Mesothelial cell of epicardium (in vitro differentiated cells): ENCODE measurements at regions not wholly inside any gene's neighbourhood (a gene's known extent, or its start where the extent isn't known, plus 50 kb on each side); places are given as distances from the start of the nearest gene placed in this dataset.

ENCODE experiments used
- DNase-seq, 2 experiments: peaks; one replicate each; pipeline ENCODE4 v3.0.0; 2021; ENCODE audit warnings: low spot score in 2 of 2; ENCODE audit not compliant: unreplicated experiment in 2 of 2
- H3K27ac Mint-ChIP-seq: 2 replicates; pipeline ENCODE4 v1.8.0; 2021; ENCODE audit warnings: mixed read lengths
- H3K27me3 Mint-ChIP-seq: 2 replicates; pipeline ENCODE4 v1.8.0; 2021; ENCODE audit warnings: low read depth, mixed read lengths
- H3K36me3 Mint-ChIP-seq: 2 replicates; pipeline ENCODE4 v1.8.0; 2021; ENCODE audit warnings: mixed read lengths
- H3K4me1 Mint-ChIP-seq: 2 replicates; pipeline ENCODE4 v1.8.0; 2021; ENCODE audit warnings: mixed read lengths
- H3K4me3 Mint-ChIP-seq: 2 replicates; pipeline ENCODE4 v1.8.0; 2021; ENCODE audit warnings: mild to moderate bottlenecking, moderate library complexity, mixed read lengths
- H3K9me3 Mint-ChIP-seq: 2 replicates; pipeline ENCODE4 v1.8.0; 2021; ENCODE audit warnings: mixed read lengths
- CTCF ChIP-seq: fragments of 200-600 bp; sonication (generic); IDR thresholded peaks from one replicate; pipeline ENCODE4 v1.5.0; 2021; ENCODE audit warnings: antibody characterized with exemption; ENCODE audit not compliant: unreplicated experiment

- Mint-ChIP-seq H3K36me3 (no peaks in the 10 kb centered on the region), H3K4me3 (no peak overlapping the region), H3K4me1 (peaks cover 13% of the 10 kb centered on the region), H3K9me3 (no peaks in the 10 kb centered on the region), H3K27me3 (peaks cover 57% of the 10 kb centered on the region), H3K27ac (no peak overlapping the region)
- no peak for DNase-seq
- no peak for TF ChIP-seq CTCF
Measured at GRCh38 chr4:3656416-3657356, 109.5 kb upstream of the ADRA2C start.

DNA sequence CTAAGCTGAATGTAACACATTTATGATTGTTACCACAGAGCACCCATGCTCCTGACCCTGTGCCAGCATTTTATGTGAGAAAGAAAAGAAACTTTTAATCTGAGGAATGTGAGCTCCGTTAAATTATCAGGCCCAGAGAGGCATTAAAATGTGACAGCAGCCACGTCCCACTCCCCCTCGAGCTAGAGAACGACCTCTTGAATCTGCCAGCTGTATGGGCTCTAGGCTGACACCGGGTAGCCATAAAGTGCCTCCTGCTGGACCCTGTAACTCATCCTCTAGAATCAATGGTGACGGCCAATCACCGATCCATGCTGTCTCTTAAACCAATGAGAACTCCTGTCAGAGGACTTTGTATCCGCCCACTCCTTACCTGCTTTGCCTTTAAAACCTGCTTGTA is 110.2 kb upstream of the ADRA2C start:
- no peak for DNase-seq
- Mint-ChIP-seq H3K4me3 (no peak overlapping the region), H3K9me3 (no peaks in the 10 kb centered on the region), H3K4me1 (peaks cover 13% of the 10 kb centered on the region), H3K27ac (no peak overlapping the region), H3K27me3 (peaks cover 59% of the 10 kb centered on the region), H3K36me3 (no peaks in the 10 kb centered on the region)
- TF ChIP-seq CTCF, result no peak

DNA sequence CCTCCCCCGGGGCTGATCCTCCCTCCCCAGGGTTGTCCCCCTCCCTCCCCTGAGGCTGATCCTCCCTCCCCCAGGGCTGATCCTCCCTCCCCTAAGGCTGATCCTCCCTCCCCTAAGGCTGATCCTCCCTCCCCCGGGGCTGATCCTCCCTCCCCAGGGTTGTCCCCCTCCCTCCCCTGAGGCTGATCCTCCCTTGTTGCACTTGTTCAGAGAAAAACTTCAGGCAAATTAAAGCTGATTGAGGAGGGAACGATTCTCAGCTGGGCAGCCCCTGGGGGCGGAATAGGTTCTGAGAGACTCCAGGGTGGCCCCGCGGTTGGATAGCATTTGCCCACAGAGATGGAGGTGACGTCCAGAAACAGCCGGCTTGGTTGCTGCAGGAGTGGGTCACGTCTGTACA is 110.7 kb upstream of the ADRA2C start:
- Mint-ChIP-seq H3K27me3 (peaks cover 59% of the 10 kb centered on the region), H3K27ac (no peak overlapping the region), H3K9me3 (no peaks in the 10 kb centered on the region), H3K36me3 (no peaks in the 10 kb centered on the region), H3K4me3 (no peak overlapping the region), H3K4me1 (peaks cover 13% of the 10 kb centered on the region)
- no peak for DNase-seq
- TF ChIP-seq CTCF, result no peak

DNA sequence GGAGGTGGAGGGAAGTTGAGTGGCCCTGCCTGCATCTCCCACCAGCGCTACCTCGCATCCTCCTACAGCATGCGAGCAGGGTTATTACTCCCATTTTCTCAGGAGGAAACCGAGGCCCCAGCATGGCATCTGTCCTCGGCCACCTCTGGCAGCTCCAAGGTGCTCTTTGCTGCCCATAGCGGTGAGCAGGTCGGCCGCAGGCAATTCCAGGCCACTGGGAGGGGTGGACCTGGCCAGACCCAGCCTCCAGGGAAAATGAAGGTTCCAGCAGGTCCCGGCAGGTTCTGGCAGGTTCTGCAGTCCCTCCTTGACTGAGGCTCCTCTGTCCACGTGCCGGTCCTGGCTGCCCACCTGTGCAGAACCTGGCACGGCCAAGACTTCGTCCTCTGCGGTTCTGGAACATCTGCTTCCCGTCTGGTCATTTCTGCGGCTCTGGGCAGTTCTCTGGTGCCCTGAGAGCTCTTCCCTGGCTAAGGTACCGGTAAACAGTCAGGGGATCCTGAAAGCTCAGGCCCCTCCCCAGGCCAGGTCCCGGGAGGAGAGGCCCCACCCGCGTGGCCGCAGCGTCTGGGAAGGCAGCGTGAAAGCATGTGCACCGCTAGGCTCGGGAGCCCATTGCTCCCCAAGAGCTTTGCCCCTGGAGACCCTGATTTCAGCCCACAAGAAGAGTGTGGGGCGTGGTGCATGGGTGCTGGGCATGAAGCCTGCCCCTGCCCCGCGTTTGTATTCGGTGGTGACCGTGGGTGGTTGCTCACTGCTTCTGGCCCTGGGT is 112.0 kb upstream of the ADRA2C start:
- no peak overlapping the region for H3K4me3 Mint-ChIP-seq
- no peak overlapping the region for H3K27ac Mint-ChIP-seq
- peaks cover 61% of the 10 kb centered on the region for H3K27me3 Mint-ChIP-seq
- TF ChIP-seq CTCF, result no peak
- H3K9me3 Mint-ChIP-seq, result no peaks in the 10 kb centered on the region
- no peak for DNase-seq
- peaks cover 13% of the 10 kb centered on the region for H3K4me1 Mint-ChIP-seq
- H3K36me3 Mint-ChIP-seq, result no peaks in the 10 kb centered on the region

GRCh38 chr4:3652586-3652985 is 113.6 kb upstream of the ADRA2C start:
- Mint-ChIP-seq H3K27ac (no peak overlapping the region), H3K36me3 (no peaks in the 10 kb centered on the region), H3K4me1 (peaks cover 10% of the 10 kb centered on the region), H3K9me3 (no peaks in the 10 kb centered on the region), H3K4me3 (no peak overlapping the region), H3K27me3 (peaks cover 62% of the 10 kb centered on the region)
- no peak for DNase-seq
- TF ChIP-seq CTCF, result no peak
